ENCODE measurements at regions not wholly inside any gene's neighbourhood (a gene's known extent, or its start where the extent isn't known, plus 50 kb on each side); places are given as distances from the start of the nearest gene placed in this dataset.

- TF ChIP-seq POLR2A (IDR thresholded peaks at IDR 0.05; ENCODE audit: low read depth, low read length) (no peak), SPI1 (IDR thresholded peaks at IDR 0.05; ENCODE audit: low read depth, low read length) (no peak), POLR2AphosphoS5 (IDR thresholded peaks at IDR 0.05; ENCODE audit: low read depth, low read length) (no peak), TAF1 (IDR thresholded peaks at IDR 0.05; ENCODE audit: low read depth, low read length) (no peak), POU2F2 (IDR thresholded peaks at IDR 0.05; ENCODE audit: low read depth, low read length) (no peak), PAX5 (IDR thresholded peaks at IDR 0.05; ENCODE audit: insufficient read depth, low read length, severe bottlenecking) (no peak)
These were observed 409.8 kb downstream of the AR start for GRCh38 chrX:67953658-67954057.
